Common myeloid progenitor, CD34-positive (primary cell): ENCODE measurements at regions not wholly inside any gene's neighbourhood (a gene's known extent, or its start where the extent isn't known, plus 50 kb on each side); places are given as distances from the start of the nearest gene placed in this dataset.

Experiments used
- CTCF ChIA-PET: fragments of 350-600 bp; sonication (Branson Sonifier 250); formaldehyde crosslinking; loops from one replicate; lab custom pipeline; 2021; ENCODE audit warnings: antibody characterized with exemption; lab: Charles Lee
- POLR2A ChIA-PET: fragments of 350-600 bp; sonication (Branson Sonifier 250); formaldehyde crosslinking; loops from one replicate; lab custom pipeline; 2021; ENCODE audit warnings: antibody characterized with exemption; lab: Charles Lee
- DNase-seq, 3 donors: peaks; one replicate each; pipeline versions ENCODE4 v3.0.0 to v3.0.0-alpha.2; 2013
- H3K27ac ChIP-seq, 2 experiments: 1 replicate in 1 of 2; 2 replicates in 1 of 2; pipeline ENCODE4 v1.7.0; 2013; ENCODE audit warnings: inconsistent platforms in 2 of 2, low read length in 2 of 2, mild to moderate bottlenecking in 2 of 2, low read depth in 1 of 2, moderate library complexity in 1 of 2; ENCODE audit not compliant: severe bottlenecking in 2 of 2, insufficient read depth in 1 of 2, poor library complexity in 1 of 2
- H3K27me3 ChIP-seq, 5 experiments: replicated peaks in 2 of 5; 1 replicate in 3 of 5; 2 replicates in 2 of 5; pipeline versions ENCODE4 v1.6.1 to v1.7.0; 2013; ENCODE audit warnings: low read length in 4 of 5, mild to moderate bottlenecking in 2 of 5, moderate library complexity in 2 of 5, inconsistent platforms in 1 of 5; ENCODE audit not compliant: insufficient read depth in 5 of 5, control insufficient read depth in 4 of 5
- H3K36me3 ChIP-seq, 4 experiments: 1 replicate in 2 of 4; 2 replicates in 2 of 4; pipeline versions ENCODE4 v1.6.1 to v1.7.0; 2013; ENCODE audit warnings: low read length in 3 of 4, control low read depth in 1 of 4, mild to moderate bottlenecking in 1 of 4; ENCODE audit not compliant: control insufficient read depth in 4 of 4, insufficient read depth in 4 of 4
- H3K4me1 ChIP-seq, 4 experiments: 1 replicate in 3 of 4; 2 replicates in 1 of 4; pipeline versions ENCODE4 v1.6.1 to v1.7.1; 2013; ENCODE audit warnings: low read length in 3 of 4, mild to moderate bottlenecking in 3 of 4, control low read depth in 1 of 4, inconsistent platforms in 1 of 4, moderate library complexity in 1 of 4; ENCODE audit not compliant: control insufficient read depth in 4 of 4, insufficient read depth in 4 of 4; ENCODE audit errors: control extremely low read depth in 1 of 4
- H3K4me3 ChIP-seq, 7 experiments: 1 replicate in 4 of 7; 2 replicates in 3 of 7; pipeline versions ENCODE4 v1.5.1 to v1.7.0; 2013; ENCODE audit warnings: mild to moderate bottlenecking in 7 of 7, low read length in 6 of 7, moderate library complexity in 6 of 7, inconsistent platforms in 2 of 7, low read depth in 2 of 7, control low read depth in 1 of 7; ENCODE audit not compliant: insufficient read depth in 4 of 7, control insufficient read depth in 1 of 7; ENCODE audit errors: extremely low read depth in 1 of 7
- H3K9me3 ChIP-seq, 5 experiments: 1 replicate in 4 of 5; 2 replicates in 1 of 5; pipeline versions ENCODE4 v1.6.1 to v1.7.1; 2013; ENCODE audit warnings: low read length in 4 of 5, mild to moderate bottlenecking in 2 of 5, inconsistent platforms in 1 of 5, low read depth in 1 of 5, moderate library complexity in 1 of 5; ENCODE audit not compliant: control insufficient read depth in 4 of 5, insufficient read depth in 2 of 5; ENCODE audit errors: control extremely low read depth in 1 of 5
- WGBS: methylation state at CpG from one replicate; pipeline ENCODE4 v1.1.5; 2013; ENCODE audit not compliant: insufficient coverage; 5-methylcytosine and 5-hydroxymethylcytosine counted together

GRCh38 chr4:183563874-183564273 lies 59.0 kb downstream of the ING2 start:
- Histone ChIP-seq H3K4me3 (no peak overlapping the region), H3K27me3 (peaks cover 0 to 7% (median 0%) of the 10 kb centered on the region in 5 experiments), H3K36me3 (no peaks in the 10 kb centered on the region), H3K27ac (no peak overlapping the region), H3K9me3 (no peaks in the 10 kb centered on the region), H3K4me1 (no peaks in the 10 kb centered on the region)
- no peak for DNase-seq
- POLR2A ChIA-PET: no interaction called here
- CTCF ChIA-PET: no interaction called here
- 49% methylated on average over 3 of the region's 5 CpGs for WGBS

DNA sequence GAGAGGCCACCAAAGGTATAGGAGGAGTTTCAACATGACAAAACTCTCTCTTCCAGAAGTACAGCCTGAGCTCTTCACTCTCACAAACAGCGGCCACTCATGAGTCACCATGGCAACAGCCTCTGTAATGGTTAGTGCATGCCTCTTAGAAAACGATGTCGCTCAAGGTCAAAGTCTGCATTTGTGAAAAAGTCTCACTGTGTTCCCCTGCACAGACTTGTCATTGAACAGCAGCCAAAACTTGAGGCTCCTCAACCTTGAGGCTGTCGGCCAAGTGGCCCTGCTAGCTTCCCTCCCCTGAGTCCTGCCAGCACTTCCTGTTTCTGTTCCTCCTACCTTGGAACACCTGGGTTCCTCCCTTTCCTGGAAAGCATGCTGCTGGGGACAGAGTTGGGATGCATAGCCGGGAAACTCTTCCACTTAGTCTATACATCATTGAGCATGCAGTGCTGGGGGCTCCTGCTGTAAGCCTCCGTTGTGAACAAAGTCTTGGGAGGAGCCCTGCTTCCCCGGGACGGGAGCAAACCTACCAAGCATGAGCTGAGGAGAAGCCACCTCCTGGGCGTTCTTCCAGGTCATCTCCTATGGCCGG lies 66.6 kb downstream of the ING2 start:
- Histone ChIP-seq H3K4me1 (peaks cover 0 to 6% (median 2%) of the 10 kb centered on the region in 4 experiments), H3K4me3 (no peak overlapping the region), H3K9me3 (no peaks in the 10 kb centered on the region), H3K36me3 (no peaks in the 10 kb centered on the region), H3K27ac (no peak overlapping the region), H3K27me3 (no peaks in the 10 kb centered on the region)
- POLR2A ChIA-PET: interaction anchor here (0.6 kb wide), 1 partner anchor 37 kb away, joined by 3 read pairs; no protein-coding TSS in a partner anchor
- WGBS: 72% methylated on average over 7 of the region's 10 CpGs
- CTCF ChIA-PET: interaction anchor here (1.2 kb wide), 1 partner anchor 25 kb away, joined by 3 read pairs; no protein-coding TSS in a partner anchor
- DNase-seq: peak in 1 of 3 donors; percentile 20

DNA sequence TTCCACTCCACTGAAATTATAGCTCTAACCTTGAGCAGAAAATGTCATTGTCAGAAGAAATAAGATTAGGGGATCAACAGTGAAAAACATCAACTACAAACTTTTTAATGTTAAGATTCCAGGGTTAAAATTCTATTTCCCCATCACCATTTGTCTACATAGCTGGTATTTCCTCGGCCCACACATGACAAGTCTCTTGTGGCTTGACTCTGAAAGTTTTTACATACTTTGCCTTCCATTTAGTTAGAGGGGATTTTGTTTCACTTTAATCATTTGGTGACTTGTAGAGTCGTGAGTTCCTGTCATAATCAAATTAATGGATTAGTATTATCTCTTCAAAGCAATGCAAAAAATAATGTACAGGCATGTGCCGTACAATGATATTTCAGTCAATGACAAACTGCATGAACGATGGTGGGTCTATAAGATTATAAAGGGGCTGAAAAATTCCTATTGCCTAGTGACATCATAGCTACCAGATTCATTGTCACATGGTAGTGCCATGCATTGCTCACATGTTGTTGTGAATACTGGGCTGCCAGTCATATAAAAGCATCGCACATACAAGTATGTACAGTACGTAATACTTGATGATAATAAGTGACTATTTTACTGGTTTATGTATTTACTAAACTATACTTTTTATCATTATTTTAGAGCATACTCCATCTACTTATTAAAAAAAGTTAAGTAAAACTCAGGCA lies 72.0 kb downstream of the ING2 start:
- Histone ChIP-seq H3K27me3 (no peaks in the 10 kb centered on the region), H3K36me3 (no peaks in the 10 kb centered on the region), H3K9me3 (peaks cover 0 to 3% (median 1%) of the 10 kb centered on the region in 5 experiments), H3K4me1 (no peaks in the 10 kb centered on the region), H3K27ac (no peak overlapping the region), H3K4me3 (no peak overlapping the region)
- 100% methylated on average over 1 of the region's 6 CpGs for WGBS
- CTCF ChIA-PET: interaction anchor here (1.6 kb wide), 1 partner anchor 11 kb away, joined by 3 read pairs; no protein-coding TSS in a partner anchor
- no peak for DNase-seq
- POLR2A ChIA-PET: no interaction called here

DNA sequence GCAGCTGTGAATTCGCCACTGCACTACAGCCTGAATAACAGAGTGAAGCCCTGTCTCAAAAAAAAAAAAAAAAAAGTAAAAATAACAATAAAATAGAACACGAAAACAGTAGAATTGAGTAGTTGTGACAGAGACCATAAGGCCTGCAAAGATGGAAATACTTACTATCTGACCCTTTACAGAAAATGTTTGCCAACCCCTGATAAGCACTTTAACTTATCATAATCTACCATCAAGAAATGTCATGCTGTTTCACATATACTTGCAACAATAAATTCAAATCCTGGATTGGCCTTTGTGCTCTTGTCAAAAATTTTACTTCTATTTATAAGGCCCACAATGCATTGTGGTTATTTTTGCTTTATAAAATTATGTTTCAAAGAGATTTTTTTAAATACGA lies 75.5 kb downstream of the ING2 start:
- H3K27me3 ChIP-seq: no peaks in the 10 kb centered on the region
- H3K36me3 ChIP-seq: no peaks in the 10 kb centered on the region
- H3K27ac ChIP-seq: no peak overlapping the region
- H3K4me3 ChIP-seq: no peak overlapping the region
- POLR2A ChIA-PET: no interaction called here
- no peak for DNase-seq
- CTCF ChIA-PET: no interaction called here
- H3K4me1 ChIP-seq: no peaks in the 10 kb centered on the region
- H3K9me3 ChIP-seq: peaks cover 0 to 7% (median 3%) of the 10 kb centered on the region in 5 experiments
- WGBS: no CpG with 5 or more reads among the region's 3 CpGs

DNA sequence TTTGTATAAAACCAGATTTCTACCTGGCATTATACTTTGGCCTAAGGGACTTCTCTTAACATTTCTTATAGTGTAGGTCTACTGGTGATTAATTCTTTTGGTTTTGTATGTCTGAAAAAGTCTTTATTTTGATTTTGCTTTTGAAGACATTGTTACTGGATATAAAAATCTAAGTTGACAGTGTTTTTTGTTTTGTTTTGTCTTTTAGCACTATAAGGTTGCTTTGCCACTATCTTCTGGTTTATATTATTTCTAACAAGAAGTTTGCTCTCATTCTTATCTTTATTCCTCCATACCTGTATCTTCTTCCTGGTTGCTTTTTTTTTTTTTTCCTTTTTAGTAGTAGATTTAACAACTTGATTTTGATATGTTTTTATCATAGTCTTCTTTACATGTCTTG lies 76.0 kb downstream of the ING2 start:
- no peaks in the 10 kb centered on the region for H3K27me3 ChIP-seq
- no peak for DNase-seq
- H3K9me3 ChIP-seq: peaks cover 0 to 7% (median 3%) of the 10 kb centered on the region in 5 experiments
- no peaks in the 10 kb centered on the region for H3K4me1 ChIP-seq
- ChIA-PET CTCF (no interaction called here), POLR2A (no interaction called here)
- no peak overlapping the region for H3K4me3 ChIP-seq
- no peak overlapping the region for H3K27ac ChIP-seq
- no peaks in the 10 kb centered on the region for H3K36me3 ChIP-seq

DNA sequence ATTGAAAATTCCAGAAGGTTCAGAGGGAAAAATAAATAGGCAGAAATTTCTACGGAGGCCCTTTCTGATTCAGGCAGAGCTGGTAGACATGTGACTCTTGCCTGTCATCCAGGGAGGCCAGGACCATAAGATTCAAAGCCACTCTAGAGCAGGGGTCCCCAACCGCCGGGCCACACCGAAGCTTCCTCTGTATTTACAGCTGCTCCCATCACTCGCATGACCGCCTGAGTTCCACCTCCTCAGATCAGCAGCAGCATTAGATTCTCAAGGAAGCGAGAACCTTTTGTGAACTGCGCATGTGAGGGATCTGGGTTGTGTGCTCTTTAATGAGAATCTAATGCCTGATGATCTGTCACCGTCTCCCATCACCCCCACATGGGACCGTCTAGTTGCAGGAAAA lies 72.2 kb downstream of the RWDD4 start:
- ChIA-PET POLR2A (interaction anchor here (0.6 kb wide), 1 partner anchor 630 kb away, joined by 3 read pairs; no protein-coding TSS in a partner anchor), CTCF (interaction anchor here (1.6 to 1.7 kb wide), 2 partner anchors 13 to 16 kb away, joined by 4 read pairs; no protein-coding TSS in a partner anchor)
- Histone ChIP-seq H3K27ac (no peak overlapping the region), H3K27me3 (no peaks in the 10 kb centered on the region), H3K4me3 (no peak overlapping the region), H3K4me1 (no peaks in the 10 kb centered on the region), H3K9me3 (peaks cover 0 to 6% (median under 1%) of the 10 kb centered on the region in 5 experiments), H3K36me3 (no peaks in the 10 kb centered on the region)
- DNase-seq: no peak
- 100% methylated on average over 3 of the region's 10 CpGs for WGBS

DNA sequence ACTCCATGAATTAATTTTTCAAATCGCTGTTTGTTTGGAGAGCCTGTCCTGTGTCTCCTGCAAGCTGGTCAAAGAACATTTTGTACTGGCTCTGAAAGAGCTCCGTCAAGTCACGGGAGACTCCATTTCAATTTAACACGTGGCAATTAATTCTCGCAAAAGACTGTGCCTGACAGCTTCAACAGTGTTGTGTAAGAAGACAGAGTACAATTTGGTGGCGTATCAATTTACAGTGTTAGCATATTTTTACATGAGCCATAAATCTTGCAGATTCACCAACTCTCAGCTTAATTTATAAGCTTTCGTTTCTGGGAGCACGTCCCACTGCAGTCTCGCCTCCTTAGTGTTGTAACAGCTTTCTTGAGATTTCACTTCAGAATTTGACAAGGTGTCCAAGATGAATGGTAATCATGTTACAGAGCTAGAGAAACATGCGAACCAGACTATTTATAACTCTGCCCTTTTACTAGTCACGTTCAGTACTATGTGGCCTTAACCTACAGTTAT lies 70.8 kb downstream of the RWDD4 start:
- H3K27me3 ChIP-seq: no peaks in the 10 kb centered on the region
- no peaks in the 10 kb centered on the region for H3K36me3 ChIP-seq
- 96% methylated on average over 10 of the region's 11 CpGs for WGBS
- H3K4me3 ChIP-seq: no peak overlapping the region
- H3K27ac ChIP-seq: no peak overlapping the region
- CTCF ChIA-PET: interaction anchor here (1.3 kb wide), 1 partner anchor 18 kb away, joined by 3 read pairs; no protein-coding TSS in a partner anchor
- POLR2A ChIA-PET: no interaction called here
- peaks cover 0 to 3% (median 0%) of the 10 kb centered on the region in 5 experiments for H3K9me3 ChIP-seq
- no peaks in the 10 kb centered on the region for H3K4me1 ChIP-seq
- DNase-seq: no peak
